ENCODE measurements at regions not wholly inside any gene's neighbourhood (a gene's known extent, or its start where the extent isn't known, plus 50 kb on each side); places are given as distances from the start of the nearest gene placed in this dataset.
"Not testable (repeated sequence)": the region's sequence is repeated elsewhere in the genome, so short reads cannot be mapped to it uniquely, and the experiment has no call there.

DNA sequence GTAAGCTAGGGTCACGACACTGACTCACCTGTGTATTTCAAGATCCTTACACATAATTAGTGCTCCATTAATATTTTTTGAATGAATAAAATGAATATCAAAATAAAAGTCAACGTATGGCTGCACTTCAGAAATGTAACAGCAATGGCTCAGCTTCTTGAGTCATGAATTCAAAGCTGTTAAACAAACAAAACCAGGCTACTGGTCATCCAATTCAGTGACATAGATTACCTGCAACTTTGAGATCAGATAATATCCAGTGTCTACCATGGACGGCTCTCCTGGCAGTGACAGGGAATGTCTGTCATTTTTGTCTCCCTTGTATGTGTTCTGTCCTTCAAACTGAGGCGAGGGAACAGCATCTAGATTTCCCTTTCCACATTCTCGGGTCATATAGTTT, 225.6 kb downstream of the EFCAB11 start:
- no peaks in the 10 kb centered on the region for H3K36me3 ChIP-seq
- no peaks in the 10 kb centered on the region for H3K27me3 ChIP-seq
- peaks cover 13% of the 10 kb centered on the region for H3K4me1 ChIP-seq
- no peaks in the 10 kb centered on the region for H3K9me3 ChIP-seq
- no peak overlapping the region for H3K27ac ChIP-seq
- no peak for DNase-seq (ENCODE audit: extremely low spot score in 2 of 2)
- TF ChIP-seq POLR2AphosphoS5 (IDR thresholded peaks at IDR 0.05; ENCODE audit: insufficient read depth in 1 of 2, low read depth in 1 of 2) (no peak), POLR2A (IDR thresholded peaks at IDR 0.05) (no peak)
- TF ChIP-seq, protein P1, sequence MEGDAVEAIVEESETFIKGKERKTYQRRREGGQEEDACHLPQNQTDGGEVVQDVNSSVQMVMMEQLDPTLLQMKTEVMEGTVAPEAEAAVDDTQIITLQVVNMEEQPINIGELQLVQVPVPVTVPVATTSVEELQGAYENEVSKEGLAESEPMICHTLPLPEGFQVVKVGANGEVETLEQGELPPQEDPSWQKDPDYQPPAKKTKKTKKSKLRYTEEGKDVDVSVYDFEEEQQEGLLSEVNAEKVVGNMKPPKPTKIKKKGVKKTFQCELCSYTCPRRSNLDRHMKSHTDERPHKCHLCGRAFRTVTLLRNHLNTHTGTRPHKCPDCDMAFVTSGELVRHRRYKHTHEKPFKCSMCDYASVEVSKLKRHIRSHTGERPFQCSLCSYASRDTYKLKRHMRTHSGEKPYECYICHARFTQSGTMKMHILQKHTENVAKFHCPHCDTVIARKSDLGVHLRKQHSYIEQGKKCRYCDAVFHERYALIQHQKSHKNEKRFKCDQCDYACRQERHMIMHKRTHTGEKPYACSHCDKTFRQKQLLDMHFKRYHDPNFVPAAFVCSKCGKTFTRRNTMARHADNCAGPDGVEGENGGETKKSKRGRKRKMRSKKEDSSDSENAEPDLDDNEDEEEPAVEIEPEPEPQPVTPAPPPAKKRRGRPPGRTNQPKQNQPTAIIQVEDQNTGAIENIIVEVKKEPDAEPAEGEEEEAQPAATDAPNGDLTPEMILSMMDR (IDR thresholded peaks at IDR 0.05): no peak
- intact Hi-C loops (cut with DNase I): no loop called here
- no peak overlapping the region for H3K4me3 ChIP-seq

DNA sequence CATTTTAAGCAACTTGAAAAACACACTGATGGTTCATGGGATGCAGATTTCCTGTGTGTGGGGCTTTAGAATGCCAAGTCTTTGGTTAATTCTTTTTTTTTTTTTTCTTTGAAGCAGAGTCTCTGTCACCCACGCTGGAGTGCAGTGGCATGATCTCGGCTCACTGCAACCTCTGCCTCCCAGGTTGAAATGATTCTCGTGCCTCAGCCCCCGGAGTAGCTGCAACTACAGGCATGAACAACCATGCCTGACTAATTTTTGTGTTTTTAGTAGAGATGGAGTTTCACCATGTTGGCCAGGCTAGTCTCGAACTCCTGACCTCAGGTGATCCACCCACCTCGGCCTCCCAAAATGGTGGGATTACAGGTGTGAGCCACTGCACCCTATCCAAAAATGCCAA, 228.3 kb downstream of the EFCAB11 start:
- H3K36me3 ChIP-seq; DNase-seq (ENCODE audit: extremely low spot score in 2 of 2); H3K4me3 ChIP-seq; H3K27ac ChIP-seq; H3K27me3 ChIP-seq; intact Hi-C loops (cut with DNase I); H3K9me3 ChIP-seq: not testable (repeated sequence)
- H3K4me1 ChIP-seq: peaks cover 13% of the 10 kb centered on the region

DNA sequence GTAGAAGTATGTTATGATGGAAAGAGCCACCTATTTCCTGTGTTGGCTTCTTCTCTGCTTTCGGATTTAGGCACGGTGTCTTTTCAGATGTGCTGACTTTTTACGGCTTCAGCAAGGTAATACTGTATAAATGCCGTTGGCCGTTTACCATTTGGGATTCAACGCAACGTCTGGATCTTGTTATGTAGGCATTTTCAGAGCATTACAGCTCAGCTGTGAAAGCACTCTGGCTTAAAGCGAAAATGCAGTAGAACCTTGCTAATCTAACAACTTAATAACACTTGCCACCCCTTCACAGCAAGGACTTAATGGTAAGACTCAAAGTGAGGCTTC, 229.9 kb downstream of the EFCAB11 start:
- TF ChIP-seq, protein P1 (IDR thresholded peaks at IDR 0.05): no peak
- Histone ChIP-seq H3K4me1 (peaks cover 13% of the 10 kb centered on the region), H3K36me3 (no peaks in the 10 kb centered on the region), H3K27me3 (no peaks in the 10 kb centered on the region), H3K4me3 (peak overlapping the region; percentile 3 to 12), H3K27ac (no peak overlapping the region), H3K9me3 (no peaks in the 10 kb centered on the region)
- intact Hi-C loops (cut with DNase I): no loop called here
- DNase-seq (ENCODE audit: extremely low spot score in 2 of 2): no peak

DNA sequence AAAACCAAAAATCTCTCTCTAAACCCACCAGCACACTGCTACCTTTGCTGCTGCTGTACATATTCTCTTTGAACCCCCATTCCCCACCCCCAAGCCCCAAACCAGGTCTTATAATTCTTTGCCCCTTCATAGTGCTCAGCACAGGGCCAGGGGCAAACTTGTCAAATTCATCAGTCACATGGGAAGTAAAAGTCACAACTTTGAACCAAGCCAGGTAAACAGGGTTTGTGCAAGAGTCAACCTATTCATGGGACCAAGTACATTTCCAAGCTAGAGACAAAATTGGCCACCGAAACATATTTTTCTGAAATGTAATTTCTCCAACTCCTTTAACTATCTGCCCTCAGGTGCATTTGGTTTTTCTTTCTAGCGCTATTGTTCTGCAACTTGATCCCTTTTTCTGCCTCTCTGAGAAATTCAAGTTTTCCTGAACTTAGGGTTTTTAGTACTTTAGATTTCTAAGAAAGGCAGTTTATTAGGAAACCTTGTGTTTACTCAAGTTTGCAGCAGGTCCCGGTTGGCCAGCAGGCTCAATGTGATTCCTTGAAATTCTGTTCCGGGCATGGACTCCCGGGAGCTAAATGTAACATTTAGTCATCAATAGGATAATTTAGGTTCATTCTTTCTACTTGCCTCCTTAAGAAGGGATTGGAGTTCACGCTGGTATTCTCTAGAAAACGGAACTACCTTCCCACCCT, 230.5 kb downstream of the EFCAB11 start:
- H3K36me3 ChIP-seq: no peaks in the 10 kb centered on the region
- no peaks in the 10 kb centered on the region for H3K27me3 ChIP-seq
- no peak overlapping the region for H3K27ac ChIP-seq
- H3K4me3 ChIP-seq: peak overlapping the region; percentile 3 to 12
- intact Hi-C loops (cut with DNase I): no loop called here
- no peak for TF ChIP-seq POLR2A (IDR thresholded peaks at IDR 0.05)
- TF ChIP-seq, protein P1 (IDR thresholded peaks at IDR 0.05): no peak
- no peak for TF ChIP-seq POLR2AphosphoS5 (IDR thresholded peaks at IDR 0.05; ENCODE audit: insufficient read depth in 1 of 2, low read depth in 1 of 2)
- peaks cover 13% of the 10 kb centered on the region for H3K4me1 ChIP-seq
- peak in 1 of 2 donors; percentile 44 for DNase-seq (ENCODE audit: extremely low spot score in 2 of 2)
- no peaks in the 10 kb centered on the region for H3K9me3 ChIP-seq

DNA sequence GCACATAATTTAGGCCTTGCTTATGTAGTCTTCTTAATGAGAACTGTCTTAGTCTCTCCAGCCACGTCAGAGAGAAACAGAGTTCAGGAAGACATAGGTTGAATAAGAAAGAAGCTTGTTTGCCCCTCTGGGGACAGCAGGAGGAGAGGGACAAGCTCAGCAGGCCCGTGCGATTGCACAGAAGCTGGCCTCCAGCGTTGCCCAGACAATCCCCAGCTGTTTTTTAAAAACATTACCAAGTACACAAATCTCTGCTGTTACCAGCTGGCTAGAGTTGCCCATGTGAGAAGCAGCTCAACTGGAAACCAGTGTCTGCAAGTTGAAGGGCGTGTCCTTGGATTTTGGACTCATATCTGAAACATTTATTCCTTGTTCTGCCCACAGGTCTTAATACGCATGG, 232.6 kb downstream of the EFCAB11 start:
- intact Hi-C loops (cut with DNase I): no loop called here
- no peaks in the 10 kb centered on the region for H3K27me3 ChIP-seq
- no peak overlapping the region for H3K4me3 ChIP-seq
- H3K9me3 ChIP-seq: no peaks in the 10 kb centered on the region
- no peak for DNase-seq (ENCODE audit: extremely low spot score in 2 of 2)
- H3K4me1 ChIP-seq: peaks cover 13% of the 10 kb centered on the region
- no peak overlapping the region for H3K27ac ChIP-seq
- TF ChIP-seq POLR2AphosphoS5 (IDR thresholded peaks at IDR 0.05; ENCODE audit: insufficient read depth in 1 of 2, low read depth in 1 of 2) (no peak), POLR2A (IDR thresholded peaks at IDR 0.05) (no peak)
- TF ChIP-seq, protein P1 (IDR thresholded peaks at IDR 0.05): no peak
- H3K36me3 ChIP-seq: no peaks in the 10 kb centered on the region

Data from vagina (tissue), 2 donors.